LHCN-M2 (cell line): ENCODE measurements at regions not wholly inside any gene's neighbourhood (a gene's known extent, or its start where the extent isn't known, plus 50 kb on each side); places are given as distances from the start of the nearest gene placed in this dataset.

Source experiments
- DNase-seq: peaks from one replicate; pipeline ENCODE4 v3.0.0-alpha.2; 2012; ENCODE audit warnings: low read depth

DNA sequence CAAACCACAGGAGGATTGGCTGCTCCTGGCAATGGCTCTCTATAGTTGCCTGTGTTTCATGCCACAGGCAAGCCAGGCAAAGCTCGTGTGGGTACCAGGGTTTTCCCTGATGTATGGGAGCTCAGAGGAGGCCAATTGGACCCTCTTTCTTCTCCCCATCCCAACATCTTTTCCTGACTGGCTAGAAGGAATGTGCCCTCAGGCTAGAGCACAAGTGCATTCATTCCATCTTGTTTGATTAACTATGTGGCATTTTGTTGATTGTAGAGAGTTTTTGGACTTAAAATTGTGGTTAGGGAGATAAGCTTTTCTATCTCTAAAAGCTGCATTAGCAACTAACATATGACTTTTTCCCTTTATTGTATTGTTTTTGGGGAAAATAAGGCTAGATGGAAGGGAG, 561.3 kb downstream of the PSAT1 start:
- DNase-seq = no peak

DNA sequence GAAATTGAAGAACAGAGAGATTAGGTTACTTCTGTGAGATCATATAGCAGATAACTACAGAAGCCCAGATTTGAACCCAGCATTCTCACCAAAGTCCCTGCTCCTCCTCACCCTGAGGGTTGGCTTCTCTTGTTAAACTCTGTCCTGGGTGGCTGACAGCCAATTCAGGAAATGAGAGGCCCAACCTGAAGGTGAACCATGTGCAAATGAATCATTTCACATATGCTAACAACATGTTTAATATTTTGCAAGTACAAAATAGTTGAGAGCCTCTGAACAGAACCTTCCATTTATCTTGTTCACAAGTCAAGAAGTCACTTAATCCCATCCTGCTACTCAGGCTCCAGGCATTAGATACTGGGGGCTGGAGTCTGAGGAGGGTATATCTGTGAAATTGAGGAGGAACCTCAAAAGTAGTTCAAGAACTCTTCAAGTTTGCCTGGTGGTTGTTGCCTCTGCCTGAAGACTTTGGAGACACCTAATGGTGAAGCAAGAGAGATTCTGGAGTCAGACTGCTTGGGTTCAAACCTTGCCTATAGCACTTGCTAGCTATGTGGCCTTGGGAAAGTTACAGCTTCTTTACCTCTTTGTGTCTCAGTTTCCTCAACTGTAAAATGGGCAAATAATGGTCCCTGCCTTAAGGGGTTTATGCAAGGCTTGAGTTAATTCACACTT, 564.0 kb downstream of the PSAT1 start:
- peak; percentile 55 for DNase-seq

DNA sequence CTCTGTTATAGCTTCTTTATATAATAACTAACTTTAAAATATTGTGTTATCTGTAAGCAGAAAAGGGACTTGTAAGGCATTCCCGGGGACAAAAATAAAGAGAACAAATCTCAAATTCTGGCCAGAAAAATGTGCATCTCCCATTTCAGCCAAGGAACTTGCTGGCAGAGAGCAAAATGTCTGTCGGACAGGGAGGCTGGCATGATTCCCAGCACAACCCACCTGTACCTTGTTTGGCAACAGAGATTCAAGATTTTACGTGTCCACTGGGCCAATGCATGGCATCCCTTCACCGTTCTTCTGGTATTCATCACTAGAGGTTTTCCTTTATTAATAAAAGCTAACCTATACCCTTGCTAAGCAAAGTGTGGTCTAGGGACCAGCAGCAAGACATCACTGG, 566.6 kb downstream of the PSAT1 start:
- DNase-seq = no peak

DNA sequence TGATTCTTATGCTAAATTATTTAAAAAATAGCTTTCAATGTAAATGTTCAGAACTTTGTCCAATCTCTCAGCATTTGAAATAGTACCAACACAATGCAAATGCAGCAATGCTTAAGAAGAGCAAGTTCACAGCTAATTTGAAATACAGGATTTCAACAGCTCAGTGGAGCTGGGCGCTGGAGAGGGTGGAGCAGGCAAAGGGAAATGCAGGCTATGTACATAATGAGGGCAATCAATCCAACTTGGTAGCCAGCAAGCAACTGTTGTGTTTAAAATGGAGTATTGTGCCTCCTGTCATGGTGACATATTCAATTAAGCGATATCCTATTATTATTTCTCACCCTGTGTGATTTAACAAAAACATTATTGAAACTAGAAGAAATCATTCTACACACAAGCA, 568.8 kb downstream of the PSAT1 start:
- no peak for DNase-seq

DNA sequence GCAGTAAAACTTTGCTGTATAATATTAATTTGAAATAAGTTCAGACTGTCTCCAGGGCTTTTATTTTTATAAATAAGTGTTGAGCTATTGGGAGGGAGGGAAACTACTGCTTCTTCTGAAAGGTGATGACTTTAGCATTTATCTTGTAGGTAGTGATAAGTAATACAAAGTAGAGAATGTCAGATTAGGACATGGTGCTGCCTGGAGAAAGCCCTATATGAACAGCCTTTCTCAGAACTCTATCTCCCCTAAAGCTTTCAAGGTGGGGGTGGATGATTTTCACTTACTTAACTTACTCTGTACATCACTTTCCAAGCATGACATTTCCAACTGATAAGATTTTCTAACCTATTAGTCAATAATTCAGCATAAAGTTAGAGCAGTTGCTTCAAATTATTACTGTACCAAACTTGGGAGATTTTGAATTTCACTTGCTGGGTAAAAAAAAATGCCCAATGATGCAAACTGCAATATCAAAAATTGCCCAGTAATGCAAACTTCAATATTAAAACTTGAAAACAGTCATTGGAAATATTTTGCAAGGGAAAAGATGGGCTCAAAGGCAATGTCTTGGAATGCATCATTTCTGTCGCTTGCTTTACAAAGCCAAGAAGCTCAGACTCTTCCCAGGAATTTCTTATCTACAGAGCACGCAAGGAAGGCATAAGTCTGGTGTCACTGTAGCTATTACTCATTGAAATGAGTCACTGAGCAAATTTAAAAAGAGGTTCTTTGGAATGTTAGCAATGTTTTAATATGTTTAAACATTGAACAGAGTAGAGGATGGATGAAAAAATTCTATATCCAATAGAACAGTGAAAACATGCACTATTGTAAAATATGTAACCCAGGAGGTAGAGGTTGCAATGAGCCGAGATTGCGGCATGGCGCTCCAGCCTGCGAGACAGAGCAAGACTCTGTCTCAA, 569.5 kb downstream of the PSAT1 start:
- DNase-seq = peak; percentile 89

DNA sequence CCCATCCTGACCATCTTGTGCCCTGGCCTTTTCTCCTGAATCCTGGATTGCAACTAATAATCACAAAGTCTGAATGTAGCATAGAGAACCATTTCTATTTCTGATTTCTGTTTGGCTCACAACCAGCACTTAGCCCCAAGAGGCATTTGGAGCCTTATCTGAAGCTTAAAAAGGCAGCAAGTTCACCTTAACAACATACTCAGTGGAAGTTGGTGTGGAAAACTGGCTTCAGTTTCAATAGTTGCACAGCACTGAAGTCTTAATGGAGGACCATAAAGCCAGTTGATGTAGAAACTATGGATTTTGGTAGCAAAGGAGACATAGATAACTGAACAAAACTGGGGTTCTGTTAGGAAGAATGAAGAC, 574.1 kb downstream of the PSAT1 start:
- DNase-seq = no peak

DNA sequence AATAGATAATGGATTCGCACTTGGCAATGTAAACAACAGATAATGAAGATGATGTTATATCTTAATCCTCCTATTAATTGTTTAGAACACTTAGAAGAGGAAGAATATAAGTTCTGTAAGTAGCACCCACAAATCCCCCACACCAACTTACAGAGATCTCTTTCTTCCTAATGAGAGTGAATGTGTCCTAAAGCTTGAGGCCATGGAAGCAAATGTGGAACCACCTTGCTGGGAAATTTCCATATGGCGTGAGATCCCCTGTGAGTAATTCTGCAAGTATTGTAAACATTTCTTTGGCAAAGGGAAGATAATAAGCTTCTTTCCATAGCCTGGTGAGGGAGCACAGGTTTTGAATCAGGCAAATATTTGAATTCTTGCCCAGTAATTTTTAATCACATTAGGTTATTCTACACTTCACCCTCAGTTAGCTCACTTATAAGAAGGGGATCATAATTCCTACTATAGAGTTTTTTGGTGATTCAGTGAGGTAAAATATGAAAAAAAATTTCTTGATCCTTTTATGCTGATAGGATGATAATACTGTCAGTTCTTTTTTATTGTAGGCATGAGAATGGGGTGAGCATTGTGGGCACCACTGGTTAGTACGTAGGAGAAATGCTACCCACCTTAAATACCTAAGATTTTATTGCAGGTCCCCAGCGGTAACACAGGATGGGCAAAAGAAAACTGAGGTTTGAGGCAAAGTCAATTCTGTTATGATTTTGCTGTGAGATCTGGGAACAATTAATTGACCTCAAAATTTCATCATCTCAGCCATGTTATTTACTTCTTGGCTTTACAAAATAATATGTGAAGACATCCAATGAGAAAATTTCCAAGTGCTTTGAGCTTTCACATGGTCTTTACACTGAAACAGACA, 574.8 kb downstream of the PSAT1 start:
- DNase-seq = peak; percentile 83

DNA sequence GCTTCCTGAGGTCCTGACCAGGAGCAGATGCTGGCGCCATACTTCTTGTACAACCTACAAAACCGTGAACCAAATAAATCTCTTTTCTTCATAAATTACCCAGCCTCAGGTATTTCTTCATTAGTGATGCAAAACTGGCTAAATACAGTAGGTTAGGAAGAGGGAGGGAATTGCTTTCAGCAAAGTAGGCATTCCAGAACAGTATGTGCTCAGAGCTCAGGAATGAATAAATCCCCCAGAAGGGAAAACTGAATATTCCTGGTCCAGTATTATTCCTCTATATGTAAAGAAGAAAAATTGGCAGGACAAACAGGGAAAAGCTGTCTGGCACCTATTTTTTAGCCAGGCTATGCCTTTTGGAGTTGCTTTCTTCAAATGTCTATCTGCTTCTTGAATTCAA, 577.1 kb downstream of the PSAT1 start:
- no peak for DNase-seq

DNA sequence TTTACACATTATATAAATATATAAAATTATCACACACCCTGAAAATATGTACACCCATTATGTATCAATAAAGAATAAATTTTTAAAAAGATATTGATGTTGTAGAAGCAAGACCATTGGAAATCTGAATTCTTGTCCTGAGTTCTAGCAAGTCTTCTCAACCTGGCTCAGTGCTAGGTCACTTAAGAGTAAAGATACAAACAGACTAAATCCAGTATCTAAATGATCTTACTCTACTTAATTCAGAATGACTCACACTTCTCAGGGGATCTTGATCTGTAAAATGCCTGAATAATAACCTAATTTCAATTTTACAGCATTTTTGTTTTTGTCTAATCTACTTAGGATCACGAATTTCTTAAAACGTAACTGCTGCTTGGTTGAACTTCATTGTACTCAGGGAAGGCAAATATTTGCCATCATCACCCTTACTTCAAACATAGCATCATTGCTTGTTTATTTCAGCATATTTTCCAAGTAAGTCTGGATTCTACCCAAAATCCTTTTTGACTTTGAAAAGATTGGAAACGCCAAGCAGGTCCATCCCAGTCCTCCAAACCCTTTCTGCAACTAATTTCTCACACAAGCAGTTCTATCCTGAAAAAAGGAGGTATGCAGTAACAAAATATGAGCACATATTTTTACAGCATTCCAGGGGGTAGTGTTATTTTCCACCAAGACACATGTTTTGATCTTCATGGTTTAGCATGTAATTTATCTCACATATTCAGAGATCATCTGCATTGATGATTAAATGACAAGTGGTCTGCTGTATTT, 582.6 kb downstream of the PSAT1 start:
- DNase-seq = no peak

DNA sequence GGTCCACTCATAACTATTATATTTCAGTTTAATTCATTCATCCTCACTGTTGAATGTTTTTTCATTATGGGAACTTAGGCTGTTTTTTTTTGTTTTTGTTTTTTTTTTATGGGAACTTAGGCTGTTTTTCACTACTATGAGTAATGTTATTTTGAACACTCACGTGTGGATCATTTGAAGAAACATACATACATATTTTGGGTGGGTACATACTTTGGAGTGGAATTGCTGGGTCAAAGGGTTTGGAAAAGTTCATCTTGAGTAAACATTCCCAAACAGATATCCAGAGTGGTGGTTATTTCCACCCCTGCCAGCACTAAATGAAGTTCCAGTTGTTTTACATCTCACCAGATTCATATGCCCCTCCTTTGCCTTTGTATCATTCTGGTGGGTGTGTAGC, 584.4 kb downstream of the PSAT1 start:
- DNase-seq = no peak

DNA sequence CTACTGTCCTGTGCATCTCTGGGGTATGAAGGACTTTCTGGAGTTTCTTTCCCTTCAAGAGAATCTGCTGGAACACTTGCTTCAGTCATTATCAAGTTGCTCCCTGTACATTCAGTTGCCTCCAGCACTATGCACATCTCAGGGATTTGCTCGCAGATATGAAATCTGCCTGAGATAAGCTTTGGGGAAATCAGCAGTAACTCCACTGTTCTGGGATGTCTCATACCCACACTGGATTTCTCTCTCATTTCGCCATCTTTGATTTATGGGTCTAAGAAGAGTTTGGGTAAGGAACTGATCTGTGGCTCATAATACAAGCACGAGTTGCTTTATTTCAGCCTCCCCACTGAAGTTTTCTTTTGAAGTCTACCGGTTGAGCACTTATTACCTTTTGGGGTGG, 585.6 kb downstream of the PSAT1 start:
- no peak for DNase-seq

DNA sequence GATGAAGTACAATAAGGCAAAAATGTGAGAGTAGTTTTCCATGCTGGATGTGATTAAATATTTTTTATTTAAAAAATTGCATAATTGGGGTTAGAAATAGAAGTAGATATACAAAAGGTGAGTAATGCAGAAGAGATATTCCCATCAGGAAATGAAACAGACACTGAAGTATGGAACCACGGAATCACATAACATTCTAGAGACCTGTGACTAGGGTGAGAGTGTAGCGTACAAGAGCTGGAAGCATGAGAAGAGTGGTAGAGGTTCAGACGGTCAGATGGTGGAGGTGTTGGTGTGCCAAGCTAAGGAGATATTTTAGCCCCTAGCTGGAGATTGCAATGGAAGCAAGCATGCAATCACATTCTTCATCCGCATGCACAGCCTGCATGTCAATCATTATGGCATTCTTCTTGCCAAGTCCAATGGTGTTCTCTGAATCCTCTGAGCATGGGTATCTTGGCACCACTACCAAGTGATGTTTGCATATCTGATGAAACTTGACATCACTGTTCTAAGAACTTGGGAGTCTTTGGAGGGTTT, 587.8 kb downstream of the PSAT1 start:
- no peak for DNase-seq

DNA sequence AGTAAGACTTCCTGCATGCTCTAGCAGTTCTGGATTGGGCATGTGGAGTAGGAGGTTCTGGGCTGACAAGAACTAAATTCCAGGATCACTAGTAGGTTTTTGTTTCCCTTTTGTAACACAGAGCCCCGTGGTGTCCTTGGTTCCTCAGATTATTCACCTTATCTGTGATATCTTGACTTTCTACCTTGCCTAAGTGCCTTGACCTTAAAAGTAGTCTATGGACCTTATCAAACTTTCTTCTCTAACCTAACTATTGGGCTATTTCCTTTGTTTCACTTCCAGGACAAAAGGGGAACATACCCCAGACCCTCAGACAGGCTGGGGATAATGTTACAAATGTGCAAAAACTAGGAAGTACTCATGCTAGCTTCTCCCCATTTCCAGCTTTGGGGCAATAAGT, 595.3 kb downstream of the PSAT1 start:
- DNase-seq = no peak

DNA sequence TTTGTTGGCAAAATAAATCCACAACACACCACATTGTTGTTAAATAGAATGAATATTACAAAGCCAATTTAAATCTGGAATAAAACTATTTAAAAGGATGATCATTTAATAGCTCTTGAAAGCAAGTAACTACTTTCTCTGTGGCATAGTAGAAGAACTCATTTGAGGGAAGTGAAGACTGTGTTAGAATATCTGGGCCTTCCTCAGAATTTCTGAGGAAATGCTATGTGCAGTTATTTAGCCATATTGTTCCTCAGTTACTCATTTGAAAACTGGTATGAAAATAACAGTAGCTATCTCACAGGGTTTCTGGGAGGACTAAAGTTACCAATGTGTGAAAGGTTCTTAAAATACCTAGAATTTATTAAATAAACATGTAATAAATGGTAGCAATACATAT, 595.8 kb downstream of the PSAT1 start:
- DNase-seq = no peak

DNA sequence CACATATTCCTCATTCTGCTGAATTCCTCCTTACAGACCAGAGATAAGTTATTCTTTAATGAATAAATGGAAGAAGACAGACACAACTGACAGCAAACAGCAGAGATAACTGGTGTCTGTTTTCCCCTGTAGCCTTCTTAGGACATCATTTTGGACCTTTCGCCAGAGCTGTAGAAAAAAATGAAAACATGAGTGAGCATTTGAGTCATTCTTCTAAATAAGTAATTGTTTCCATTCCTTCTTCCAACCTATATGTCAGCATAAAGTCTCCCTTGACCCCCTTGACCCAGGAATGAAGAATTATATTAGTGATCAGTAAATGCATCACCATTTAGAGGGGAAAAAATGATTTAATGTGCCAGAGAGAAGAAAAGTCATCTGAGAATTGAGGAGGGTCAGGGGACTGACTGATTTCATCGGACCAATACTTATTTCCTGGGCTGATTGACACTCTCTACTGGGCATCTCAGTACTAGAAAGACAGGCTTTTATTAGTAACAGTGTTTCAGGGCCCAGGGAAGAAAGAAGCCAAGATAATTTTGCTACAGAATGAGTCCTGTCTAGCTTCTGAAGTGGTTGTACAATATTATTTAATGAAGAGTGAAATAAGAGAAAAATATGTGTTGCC, 597.0 kb downstream of the PSAT1 start:
- DNase-seq = no peak

DNA sequence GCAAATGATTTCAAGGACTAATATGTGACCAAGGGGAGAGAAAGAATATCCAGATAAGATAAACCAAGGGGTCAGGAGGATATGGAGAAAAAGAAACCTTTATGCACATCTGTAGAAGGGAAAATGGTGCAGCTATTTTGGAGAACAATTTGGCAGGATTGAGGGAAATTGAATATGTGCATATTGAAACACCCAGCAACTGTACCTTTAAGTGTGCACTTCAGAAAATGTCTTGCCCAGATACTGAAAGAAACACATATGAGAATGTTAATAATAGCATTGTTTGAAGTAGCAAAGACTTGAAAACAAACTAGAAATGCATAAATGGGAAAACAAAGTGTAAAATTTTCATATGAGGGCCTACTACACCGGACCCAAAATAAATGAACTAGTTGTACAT, 599.6 kb downstream of the PSAT1 start:
- no peak for DNase-seq

DNA sequence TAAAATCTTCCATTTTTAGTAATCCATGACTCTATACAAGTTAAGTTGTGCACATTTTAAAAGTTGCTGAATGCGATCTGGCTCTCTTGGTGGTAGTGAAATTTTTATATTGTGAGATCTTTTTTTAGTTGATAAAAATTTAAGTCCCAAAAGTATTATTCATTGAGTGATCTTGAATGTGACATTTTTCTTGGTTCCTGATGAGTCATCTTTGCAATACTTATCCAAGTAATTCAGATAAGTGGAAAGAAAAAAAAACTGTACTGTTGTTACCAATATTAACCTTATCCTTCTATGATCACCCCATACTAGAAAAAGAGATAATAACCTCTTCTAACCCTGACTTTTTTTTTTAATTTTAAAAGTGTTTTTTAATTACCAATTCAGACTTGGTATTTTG, 601.3 kb downstream of the PSAT1 start:
- no peak for DNase-seq

DNA sequence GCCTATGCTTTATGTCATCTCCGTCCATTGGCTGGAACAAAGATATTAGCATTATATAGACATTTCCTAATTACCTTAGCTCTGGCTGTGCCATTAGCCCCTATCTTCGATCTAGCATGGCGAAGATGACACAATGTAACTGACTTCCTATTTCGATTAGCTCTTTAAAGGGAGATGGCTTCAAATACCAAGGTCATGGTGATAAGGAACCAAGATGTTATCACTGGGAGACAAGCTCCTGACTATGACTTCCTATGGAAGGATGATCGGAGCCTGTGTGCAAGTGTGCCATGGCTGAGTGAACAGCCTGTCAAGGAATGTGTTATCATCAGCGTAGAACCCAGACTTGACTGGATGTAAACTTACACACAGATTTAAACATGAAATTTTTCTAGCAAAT, 602.1 kb downstream of the PSAT1 start:
- DNase-seq = no peak

DNA sequence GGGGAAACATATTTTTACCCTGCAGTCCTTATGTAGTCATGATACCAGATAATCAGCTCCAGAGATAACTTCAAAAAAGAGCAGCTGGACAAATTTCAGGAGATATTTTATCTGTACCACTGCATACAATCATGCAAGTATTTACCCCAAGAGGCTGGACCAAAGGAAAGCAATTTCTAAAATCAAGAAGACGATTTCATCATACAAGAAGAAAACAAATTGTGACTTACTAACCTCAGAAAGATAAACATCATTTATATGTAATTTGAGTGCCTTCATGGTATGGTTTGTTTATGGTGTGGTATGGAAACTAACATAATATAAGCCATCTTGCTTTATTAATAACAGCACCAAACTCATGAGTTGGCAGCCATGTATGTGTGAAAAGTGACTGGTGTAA, 603.6 kb downstream of the PSAT1 start:
- DNase-seq = no peak

DNA sequence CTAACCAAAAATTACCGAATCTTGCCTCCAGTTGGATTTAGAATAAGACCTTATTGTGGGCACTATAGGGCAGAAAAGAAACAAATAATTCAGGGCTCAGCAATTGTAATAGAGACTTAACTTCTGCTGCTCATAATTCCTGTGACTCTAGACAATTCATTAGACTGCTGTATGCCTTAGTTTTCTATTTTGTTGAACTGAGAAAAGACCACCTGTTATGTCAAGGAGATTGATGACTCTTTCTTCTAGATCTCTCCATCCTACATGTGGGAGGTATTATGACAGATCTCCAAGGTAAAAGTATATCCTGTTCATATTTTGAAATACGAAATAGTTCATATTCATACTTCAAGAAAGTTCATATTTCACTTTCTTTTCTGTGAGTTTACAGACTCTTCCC, 605.1 kb downstream of the PSAT1 start:
- peak; percentile 58 for DNase-seq

DNA sequence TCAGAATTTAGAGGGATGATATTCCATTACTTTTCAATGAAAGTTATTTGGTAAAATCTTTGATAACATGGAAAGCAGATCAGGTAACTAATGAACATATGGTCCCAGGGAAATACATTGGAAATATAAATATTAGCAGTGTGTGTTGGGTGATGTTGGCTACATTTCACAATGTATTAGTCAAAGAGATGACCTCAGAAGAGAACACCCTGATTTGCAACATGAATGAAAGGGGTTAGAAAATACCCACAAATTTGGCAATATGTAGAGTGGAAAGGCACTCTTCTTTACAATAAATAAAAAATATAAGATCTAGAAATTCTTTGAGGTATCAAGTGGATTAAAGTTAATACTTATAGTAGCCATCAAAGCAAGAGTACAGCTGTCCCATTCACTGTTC, 606.7 kb downstream of the PSAT1 start:
- DNase-seq = peak; percentile 28
